ENCODE measurements at regions not wholly inside any gene's neighbourhood (a gene's known extent, or its start where the extent isn't known, plus 50 kb on each side); places are given as distances from the start of the nearest gene placed in this dataset.

DNA sequence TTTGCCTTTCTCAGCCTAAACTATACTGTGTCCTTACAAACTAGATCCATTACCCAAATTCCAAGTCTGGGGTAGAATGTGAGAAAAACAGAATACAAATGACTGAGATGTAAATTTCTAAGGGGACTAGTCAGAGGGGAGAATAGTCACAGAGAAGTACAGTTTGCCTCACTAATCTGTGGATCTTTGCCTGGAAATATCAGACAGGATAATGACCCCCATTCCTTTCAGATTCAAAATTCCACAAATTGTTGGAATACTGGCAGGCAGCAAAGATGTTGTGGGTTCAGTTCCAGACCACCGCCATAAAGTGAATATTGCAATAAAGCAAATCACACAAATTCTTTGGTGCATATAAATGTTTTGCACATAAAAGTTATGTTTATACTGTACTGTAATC is 762.8 kb upstream of the NR2F2 start:
- Histone ChIP-seq H3K9me3 (ENCODE audit: insufficient read depth in 2 of 2, low read depth in 1 of 2, low read length in 1 of 2) (no peaks in the 10 kb centered on the region; a peak in 1 of 4 replicates), H2AFZ (ENCODE audit: low read length) (no peak overlapping the region), H3K4me3 (ENCODE audit: extremely low read depth in 1 of 4, insufficient read depth in 2 of 4, low read depth in 3 of 4, low read length in 4 of 4) (no peak overlapping the region), H4K8ac (ENCODE audit: extremely low read depth, insufficient read depth, low read length) (no peak overlapping the region), H3K4ac (replicated peaks; ENCODE audit: insufficient read length, low read depth, low read length) (no peak overlapping the region), H3K4me1 (replicated peaks in 1 of 4; ENCODE audit: control insufficient read depth in 3 of 4, insufficient read depth in 4 of 4, low read length in 3 of 4) (no peaks in the 10 kb centered on the region), H3K27ac (ENCODE audit: low read depth, low read length) (no peak overlapping the region), H3K4me2 (ENCODE audit: insufficient read depth in 1 of 2, low read depth in 2 of 2, low read length in 2 of 2) (no peak overlapping the region), H2BK12ac (ENCODE audit: low read depth, low read length) (no peak overlapping the region), H3K36me3 (ENCODE audit: control insufficient read depth in 2 of 4, insufficient read depth in 4 of 4, low read length in 3 of 4) (no peaks in the 10 kb centered on the region), H3K18ac (ENCODE audit: extremely low read depth, low read length) (no peak overlapping the region), H3K79me1 (ENCODE audit: low read depth, low read length) (no peaks in the 10 kb centered on the region), H2BK15ac (ENCODE audit: low read length) (no peak overlapping the region), H3K27me3 (replicated peaks in 1 of 4; ENCODE audit: control insufficient read depth in 3 of 4, extremely low read depth in 1 of 4, insufficient read depth in 3 of 4, low read length in 3 of 4) (no peaks in the 10 kb centered on the region), H2BK120ac (replicated peaks; ENCODE audit: low read depth, low read length) (no peak overlapping the region), H3K79me2 (ENCODE audit: control insufficient read depth in 1 of 2, insufficient read depth in 2 of 2, low read length in 2 of 2) (no peaks in the 10 kb centered on the region), H3K56ac (replicated peaks; ENCODE audit: insufficient read length, low read depth, low read length) (no peak overlapping the region), H3K14ac (ENCODE audit: insufficient read length) (no peak overlapping the region), H2AK5ac (ENCODE audit: low read depth, low read length) (no peak overlapping the region), H4K5ac (ENCODE audit: insufficient read length, low read depth, low read length) (no peak overlapping the region), H3K23ac (ENCODE audit: insufficient read length) (no peak overlapping the region), H2BK20ac (ENCODE audit: low read length) (no peak overlapping the region), H3K23me2 (ENCODE audit: low read depth, low read length) (no peaks in the 10 kb centered on the region), H3K9ac (replicated peaks in 1 of 4; ENCODE audit: extremely low read depth in 1 of 4, low read depth in 3 of 4, low read length in 3 of 4) (no peak overlapping the region), H2BK5ac (ENCODE audit: low read depth, low read length) (no peak overlapping the region), H4K20me1 (replicated peaks in 1 of 2; ENCODE audit: control insufficient read depth in 1 of 2, insufficient read depth in 2 of 2, low read length in 2 of 2) (no peaks in the 10 kb centered on the region), H4K91ac (replicated peaks; ENCODE audit: insufficient read length, low read length) (no peak overlapping the region)
- POLR2A ChIA-PET (ENCODE audit: partially characterized antibody): no interaction called here
- DNase-seq (ENCODE audit: low read depth in 1 of 2, low spot score in 2 of 2): no peak
- CTCF ChIA-PET (ENCODE audit: partially characterized antibody): no interaction called here
- TF ChIP-seq YY1 (IDR thresholded peaks at IDR 0.05; ENCODE audit: low read depth, low read length): no peak
- TF ChIP-seq ZNF274 (IDR thresholded peaks at IDR 0.05; ENCODE audit: borderline replicate concordance, extremely low read depth, low read length): no peak
- TF ChIP-seq SIN3A (conservative IDR thresholded peaks at IDR 0.05 in 1 of 2, IDR thresholded peaks at IDR 0.05 in 1 of 2; ENCODE audit: low read depth in 1 of 2, low read length in 2 of 2): no peak
- no peak for TF ChIP-seq E2F6 (IDR thresholded peaks at IDR 0.05)
- TF ChIP-seq GTF2F1 (IDR thresholded peaks at IDR 0.05; ENCODE audit: borderline replicate concordance, low read depth, low read length): no peak
- TF ChIP-seq KDM4A (IDR thresholded peaks at IDR 0.05; ENCODE audit: low read depth, low read length, severe bottlenecking): no peak
- no peak for TF ChIP-seq EZH2 (IDR thresholded peaks at IDR 0.05; ENCODE audit: low read depth, low read length, severe bottlenecking)
- TF ChIP-seq SIX5 (IDR thresholded peaks at IDR 0.05; ENCODE audit: low read depth, low read length): no peak
- TF ChIP-seq POLR2AphosphoS5 (IDR thresholded peaks at IDR 0.05; ENCODE audit: low read depth, low read length): no peak
- no peak for TF ChIP-seq SAP30 (IDR thresholded peaks at IDR 0.05; ENCODE audit: insufficient read depth, insufficient replicate concordance, low read length)
- 92% methylated on average over 1 of the region's 1 CpG; no CpG with 5 or more reads in 1 of the 2 experiments for WGBS, 2 experiments (ENCODE audit: extremely low coverage in 1 of 2, insufficient coverage in 1 of 2, insufficient read length in 1 of 2, insufficient replicate concordance in 2 of 2, low coverage in 1 of 2, low lambda C conversion rate in 2 of 2, missing lambda C conversion rate in 1 of 2)
- no peak for FAIRE-seq

Data from H1 (cell line).